ENCODE measurements at regions not wholly inside any gene's neighbourhood (a gene's known extent, or its start where the extent isn't known, plus 50 kb on each side); places are given as distances from the start of the nearest gene placed in this dataset.

DNA sequence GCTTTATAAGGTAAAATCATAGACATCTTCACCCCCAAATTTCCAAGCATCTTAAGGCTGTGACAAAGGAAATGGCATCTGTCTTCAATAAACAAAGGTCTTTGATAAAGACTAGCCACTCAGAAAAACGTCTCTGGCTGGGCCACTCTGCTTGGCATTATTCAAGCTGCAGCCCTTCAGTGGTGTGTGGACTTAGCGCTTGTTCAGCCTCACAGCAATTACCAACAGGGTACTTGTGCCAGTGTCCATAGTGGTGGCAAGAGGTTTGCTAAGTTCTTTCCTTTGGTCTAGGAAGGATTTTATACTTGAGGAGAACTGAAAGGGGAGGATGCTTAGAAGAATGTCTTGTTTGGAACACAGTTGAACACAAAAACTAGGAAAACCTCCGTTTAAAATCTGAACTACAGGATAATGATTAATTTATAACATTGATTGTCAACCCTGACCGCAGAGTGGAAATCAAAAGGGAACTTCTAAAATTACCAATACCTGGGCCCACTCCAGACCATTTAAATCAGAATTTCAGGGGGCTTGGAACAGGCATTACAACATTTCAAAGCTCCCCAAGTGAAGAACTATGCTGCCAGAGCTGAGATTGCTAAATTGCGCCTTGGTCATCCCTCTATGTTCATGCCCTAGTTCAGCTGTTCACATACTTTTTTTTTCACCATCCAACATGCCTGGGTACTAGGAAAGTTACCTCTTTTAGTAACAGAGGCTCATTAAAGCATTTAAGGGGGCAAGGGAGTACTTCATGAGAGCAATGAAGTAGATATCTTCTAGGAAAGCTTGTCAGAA lies 378.5 kb downstream of the FRK start:
- ATAC-seq (ENCODE audit: low read depth) (no peak), DNase-seq (no peak)
- intact Hi-C loops (cut with micrococcal nuclease) = no loop called here
- Mint-ChIP-seq H3K4me1 (no peaks in the 10 kb centered on the region), H3K36me3 (ENCODE audit: low read depth) (no peaks in the 10 kb centered on the region), H3K4me3 (no peak overlapping the region), H3K27me3 (no peaks in the 10 kb centered on the region), H3K27ac (no peak overlapping the region), H3K9me3 (no peaks in the 10 kb centered on the region)
- CTCF ChIA-PET = no interaction called here
- TF ChIP-seq, protein P1, sequence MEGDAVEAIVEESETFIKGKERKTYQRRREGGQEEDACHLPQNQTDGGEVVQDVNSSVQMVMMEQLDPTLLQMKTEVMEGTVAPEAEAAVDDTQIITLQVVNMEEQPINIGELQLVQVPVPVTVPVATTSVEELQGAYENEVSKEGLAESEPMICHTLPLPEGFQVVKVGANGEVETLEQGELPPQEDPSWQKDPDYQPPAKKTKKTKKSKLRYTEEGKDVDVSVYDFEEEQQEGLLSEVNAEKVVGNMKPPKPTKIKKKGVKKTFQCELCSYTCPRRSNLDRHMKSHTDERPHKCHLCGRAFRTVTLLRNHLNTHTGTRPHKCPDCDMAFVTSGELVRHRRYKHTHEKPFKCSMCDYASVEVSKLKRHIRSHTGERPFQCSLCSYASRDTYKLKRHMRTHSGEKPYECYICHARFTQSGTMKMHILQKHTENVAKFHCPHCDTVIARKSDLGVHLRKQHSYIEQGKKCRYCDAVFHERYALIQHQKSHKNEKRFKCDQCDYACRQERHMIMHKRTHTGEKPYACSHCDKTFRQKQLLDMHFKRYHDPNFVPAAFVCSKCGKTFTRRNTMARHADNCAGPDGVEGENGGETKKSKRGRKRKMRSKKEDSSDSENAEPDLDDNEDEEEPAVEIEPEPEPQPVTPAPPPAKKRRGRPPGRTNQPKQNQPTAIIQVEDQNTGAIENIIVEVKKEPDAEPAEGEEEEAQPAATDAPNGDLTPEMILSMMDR (IDR thresholded peaks at IDR 0.05) = no peak
- POLR2A ChIA-PET = no interaction called here

DNA sequence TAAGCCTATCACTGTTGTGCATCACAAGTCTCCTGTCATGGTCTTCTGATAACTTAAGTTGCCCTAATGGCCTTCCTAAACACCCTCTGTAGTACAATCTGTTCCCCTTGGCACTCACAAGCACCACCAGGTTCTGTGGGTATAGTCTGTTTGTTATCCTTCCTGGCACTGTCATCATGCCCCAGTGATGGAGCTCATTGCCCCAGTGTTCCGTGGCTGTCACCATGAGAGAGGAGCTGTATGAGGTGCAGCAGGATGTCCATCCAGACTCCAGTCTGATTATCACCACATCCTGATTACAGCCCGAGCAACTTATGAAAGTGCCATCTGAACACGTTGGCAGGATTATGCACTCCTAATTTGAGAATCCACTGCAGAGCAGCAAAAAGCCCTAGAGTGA lies 380.1 kb downstream of the FRK start:
- no peaks in the 10 kb centered on the region for H3K36me3 Mint-ChIP-seq (ENCODE audit: low read depth)
- TF ChIP-seq, protein P1 (IDR thresholded peaks at IDR 0.05) = no peak
- no peak overlapping the region for H3K27ac Mint-ChIP-seq
- intact Hi-C loops (cut with micrococcal nuclease) = no loop called here
- no peak overlapping the region for H3K4me3 Mint-ChIP-seq
- no peaks in the 10 kb centered on the region for H3K9me3 Mint-ChIP-seq
- ATAC-seq (ENCODE audit: low read depth) = no peak
- ChIA-PET POLR2A (no interaction called here), CTCF (no interaction called here)
- no peaks in the 10 kb centered on the region for H3K27me3 Mint-ChIP-seq
- H3K4me1 Mint-ChIP-seq = no peaks in the 10 kb centered on the region
- no peak for DNase-seq

DNA sequence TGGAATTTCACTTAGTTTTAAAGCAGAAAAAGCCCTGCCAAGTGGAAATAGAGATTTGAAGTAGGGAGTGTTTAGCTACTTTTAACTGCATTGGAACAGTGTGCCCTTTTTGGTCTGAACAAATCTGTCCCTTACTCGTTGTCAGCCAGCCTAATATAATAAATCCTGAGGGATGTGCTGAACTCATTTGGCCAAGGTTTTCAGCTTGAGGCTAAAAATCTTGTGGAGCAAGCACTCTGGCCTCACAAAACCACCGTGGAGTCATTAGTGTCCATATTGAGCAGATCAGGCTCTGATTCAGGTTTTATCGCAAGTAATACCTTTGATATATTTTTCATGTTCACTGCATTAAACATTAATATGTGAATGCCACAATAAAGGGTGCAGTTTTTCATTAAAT lies 383.5 kb downstream of the FRK start:
- Mint-ChIP-seq H3K36me3 (ENCODE audit: low read depth) (no peaks in the 10 kb centered on the region), H3K4me3 (no peak overlapping the region), H3K4me1 (no peaks in the 10 kb centered on the region), H3K9me3 (no peaks in the 10 kb centered on the region), H3K27ac (no peak overlapping the region), H3K27me3 (no peaks in the 10 kb centered on the region)
- TF ChIP-seq, protein P1 (IDR thresholded peaks at IDR 0.05) = no peak
- intact Hi-C loops (cut with micrococcal nuclease) = no loop called here
- ATAC-seq (ENCODE audit: low read depth) = no peak
- ChIA-PET CTCF (no interaction called here), POLR2A (no interaction called here)
- no peak for DNase-seq

DNA sequence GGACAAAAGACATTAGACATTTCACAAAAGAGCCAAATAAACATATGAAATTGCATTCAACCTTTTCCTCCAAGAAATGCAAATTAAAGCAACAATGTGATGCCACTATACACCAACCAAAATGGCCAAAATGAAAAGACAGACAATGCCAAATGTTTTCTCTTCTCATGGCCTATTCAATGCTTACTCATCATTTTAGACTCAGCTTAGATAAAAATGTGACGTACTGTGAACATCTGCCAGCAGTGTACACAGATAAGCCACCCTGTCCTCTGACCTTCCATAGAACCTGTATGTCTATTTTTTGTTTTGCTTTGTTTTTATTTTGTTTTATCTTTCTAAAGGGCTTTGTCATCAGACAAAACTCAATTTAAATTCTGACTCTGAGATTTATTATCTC lies 385.2 kb downstream of the FRK start:
- Mint-ChIP-seq H3K27me3 (no peaks in the 10 kb centered on the region), H3K9me3 (no peaks in the 10 kb centered on the region), H3K4me1 (no peaks in the 10 kb centered on the region), H3K27ac (no peak overlapping the region), H3K4me3 (no peak overlapping the region), H3K36me3 (ENCODE audit: low read depth) (no peaks in the 10 kb centered on the region)
- intact Hi-C loops (cut with micrococcal nuclease) = no loop called here
- DNase-seq = no peak
- ChIA-PET POLR2A (no interaction called here), CTCF (no interaction called here)
- ATAC-seq (ENCODE audit: low read depth) = no peak
- TF ChIP-seq, protein P1 (IDR thresholded peaks at IDR 0.05) = no peak

DNA sequence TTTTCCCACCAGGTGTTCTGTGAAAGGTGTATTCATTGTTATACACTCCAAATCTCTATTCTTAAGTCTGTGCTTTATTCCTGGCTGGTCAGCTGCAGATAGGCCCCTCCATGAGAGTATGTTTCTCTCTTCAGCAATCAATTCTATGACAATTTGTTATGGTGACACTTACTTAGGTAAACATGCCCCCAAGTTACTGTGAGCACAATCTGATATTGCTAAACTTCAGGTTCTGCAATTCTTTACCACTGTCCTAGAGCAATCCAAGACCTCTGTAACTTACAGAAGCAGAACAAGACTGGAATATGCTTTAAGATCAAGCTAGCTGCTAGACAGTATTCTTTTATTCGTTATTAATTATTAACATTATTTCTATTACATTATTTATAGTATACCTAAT lies 391.9 kb downstream of the FRK start:
- ChIA-PET POLR2A (no interaction called here), CTCF (no interaction called here)
- DNase-seq = no peak
- TF ChIP-seq, protein P1 (IDR thresholded peaks at IDR 0.05) = no peak
- no peak overlapping the region for H3K27ac Mint-ChIP-seq
- intact Hi-C loops (cut with micrococcal nuclease) = no loop called here
- H3K4me3 Mint-ChIP-seq = no peak overlapping the region
- H3K36me3 Mint-ChIP-seq (ENCODE audit: low read depth) = no peaks in the 10 kb centered on the region
- H3K9me3 Mint-ChIP-seq = no peaks in the 10 kb centered on the region
- no peak for ATAC-seq (ENCODE audit: low read depth)
- H3K4me1 Mint-ChIP-seq = no peaks in the 10 kb centered on the region
- no peaks in the 10 kb centered on the region for H3K27me3 Mint-ChIP-seq
